A172 (cell line): ENCODE measurements at regions not wholly inside any gene's neighbourhood (a gene's known extent, or its start where the extent isn't known, plus 50 kb on each side); places are given as distances from the start of the nearest gene placed in this dataset.

Experiments used
- DNase-seq: peaks from one replicate; pipeline ENCODE4 v3.0.0-alpha.2; 2015; ENCODE audit warnings: low spot score

- no peak for DNase-seq
Observed at GRCh38 chr4:180798036-180798577, 1445.1 kb upstream of the TENM3 start.

DNA sequence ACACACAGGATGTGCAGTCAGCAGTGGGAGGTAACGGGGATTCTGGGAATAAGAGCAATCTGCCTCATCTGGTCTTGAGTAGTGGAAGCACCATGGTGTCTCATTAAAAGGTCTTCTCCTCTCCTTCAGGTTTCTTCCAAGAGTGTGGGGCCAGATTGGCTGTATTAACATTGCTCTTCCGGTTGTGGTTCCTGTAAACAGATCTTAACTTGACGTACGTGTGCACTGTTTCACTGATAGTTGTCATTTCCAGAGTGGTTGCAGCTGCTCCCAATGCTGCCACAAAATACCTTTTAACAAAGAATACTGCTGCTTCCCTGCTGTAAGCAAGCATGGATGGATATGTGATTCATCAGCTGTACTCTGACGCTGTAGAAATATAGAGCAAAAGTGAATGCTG, 1443.4 kb upstream of the TENM3 start:
- no peak for DNase-seq

DNA sequence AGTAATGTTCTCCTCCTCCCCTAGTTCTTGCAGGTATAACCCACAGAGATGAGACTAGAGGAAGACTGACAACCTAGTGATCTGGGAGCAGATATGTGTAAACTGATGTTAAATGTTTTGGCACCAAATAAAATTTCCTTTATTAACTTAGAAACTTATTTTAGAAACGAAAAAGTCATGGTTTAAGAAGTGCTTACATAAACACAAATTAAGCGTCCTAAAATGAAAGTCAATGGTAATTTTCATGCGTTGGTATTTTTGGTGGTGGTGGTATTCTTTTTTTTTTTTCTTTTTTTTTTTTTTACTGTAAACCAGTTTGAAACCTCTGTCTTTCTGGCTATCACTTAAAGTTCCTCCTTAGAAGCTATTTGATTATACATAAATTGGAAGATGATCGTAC, 1438.1 kb upstream of the TENM3 start:
- no peak for DNase-seq

GRCh38 chr4:180808862-180809261, 1434.3 kb upstream of the TENM3 start:
- DNase-seq: no peak

- DNase-seq: peak; percentile 18
Observed at GRCh38 chr4:180809439-180809838, 1433.8 kb upstream of the TENM3 start.

GRCh38 chr4:180810581-180810980, 1432.6 kb upstream of the TENM3 start:
- DNase-seq: no peak

- DNase-seq: no peak
Observed at GRCh38 chr4:180811556-180811955, 1431.6 kb upstream of the TENM3 start.

- no peak for DNase-seq
Observed at GRCh38 chr4:180812783-180813182, 1430.4 kb upstream of the TENM3 start.

DNA sequence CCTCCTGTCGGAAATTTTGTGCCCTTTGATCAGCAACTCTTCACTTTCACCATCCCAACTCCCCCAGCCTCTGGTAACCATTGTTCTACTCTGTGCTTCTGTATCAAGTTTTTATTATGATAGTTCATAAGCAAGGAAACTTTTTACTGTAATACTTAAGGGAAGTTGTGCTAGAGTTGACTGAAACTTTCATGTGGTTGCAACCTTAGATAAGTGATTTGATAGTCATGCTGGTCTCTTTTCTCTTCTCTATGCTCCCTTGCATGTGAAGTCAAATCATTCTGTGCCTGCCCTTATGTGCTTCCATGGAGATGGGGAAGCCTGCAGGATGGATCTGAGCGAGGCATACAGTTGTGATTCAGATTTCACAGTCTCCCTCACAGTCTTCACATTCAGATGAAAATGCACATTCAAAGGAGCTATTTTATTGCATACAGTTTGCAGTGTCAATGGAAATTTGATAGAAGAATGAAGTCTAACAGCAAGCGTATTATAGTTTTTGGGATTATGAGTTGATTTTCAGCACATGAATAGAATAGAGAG, 1428.3 kb upstream of the TENM3 start:
- DNase-seq: no peak

GRCh38 chr4:180817529-180817928, 1425.7 kb upstream of the TENM3 start:
- DNase-seq: no peak

DNA sequence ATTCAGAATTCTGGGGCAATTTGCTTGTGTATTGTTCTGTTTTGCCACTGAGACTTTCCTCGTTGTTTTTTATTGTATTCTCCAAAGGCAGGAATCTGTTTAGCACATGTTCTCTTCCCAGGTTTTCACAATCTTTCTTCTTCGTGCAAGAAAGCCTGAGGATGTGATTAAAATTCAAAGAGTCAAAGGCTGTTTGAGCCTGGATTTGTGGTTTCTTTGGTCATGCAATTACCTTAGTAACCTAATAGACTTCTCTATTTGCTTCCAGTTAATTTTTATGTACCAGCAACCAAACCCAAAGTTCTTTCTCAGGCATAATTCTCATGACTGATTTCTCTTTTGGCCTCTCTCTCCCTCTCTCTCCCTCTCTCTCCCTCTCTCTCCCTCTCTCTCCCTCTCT, 1420.1 kb upstream of the TENM3 start:
- no peak for DNase-seq

- DNase-seq: peak; percentile 51
Observed at GRCh38 chr4:180827232-180828009, 1415.8 kb upstream of the TENM3 start.

- DNase-seq: peak; percentile 67
Observed at GRCh38 chr4:180828455-180829018, 1414.7 kb upstream of the TENM3 start.

DNA sequence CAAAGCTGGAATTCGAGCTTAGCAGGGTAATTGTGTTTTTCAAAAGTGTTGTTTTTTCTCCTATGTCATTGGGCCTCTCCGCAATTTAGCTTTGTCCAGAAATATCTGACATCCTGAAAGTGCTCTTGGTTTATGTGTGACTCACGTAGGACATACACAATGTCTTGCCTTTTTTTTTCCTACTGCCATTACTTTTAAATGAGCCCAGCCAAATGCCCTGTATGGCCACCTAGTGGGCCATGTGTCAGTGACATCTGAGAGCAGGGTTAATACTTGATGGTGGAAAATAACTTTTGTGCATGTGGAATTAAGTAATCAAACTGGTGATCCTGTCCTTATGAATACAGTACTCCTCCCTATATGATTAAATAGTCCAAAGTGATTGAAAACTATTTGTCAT, 1411.1 kb upstream of the TENM3 start:
- DNase-seq: peak; percentile 13

- DNase-seq: no peak
Observed at GRCh38 chr4:180840142-180840541, 1403.1 kb upstream of the TENM3 start.

DNA sequence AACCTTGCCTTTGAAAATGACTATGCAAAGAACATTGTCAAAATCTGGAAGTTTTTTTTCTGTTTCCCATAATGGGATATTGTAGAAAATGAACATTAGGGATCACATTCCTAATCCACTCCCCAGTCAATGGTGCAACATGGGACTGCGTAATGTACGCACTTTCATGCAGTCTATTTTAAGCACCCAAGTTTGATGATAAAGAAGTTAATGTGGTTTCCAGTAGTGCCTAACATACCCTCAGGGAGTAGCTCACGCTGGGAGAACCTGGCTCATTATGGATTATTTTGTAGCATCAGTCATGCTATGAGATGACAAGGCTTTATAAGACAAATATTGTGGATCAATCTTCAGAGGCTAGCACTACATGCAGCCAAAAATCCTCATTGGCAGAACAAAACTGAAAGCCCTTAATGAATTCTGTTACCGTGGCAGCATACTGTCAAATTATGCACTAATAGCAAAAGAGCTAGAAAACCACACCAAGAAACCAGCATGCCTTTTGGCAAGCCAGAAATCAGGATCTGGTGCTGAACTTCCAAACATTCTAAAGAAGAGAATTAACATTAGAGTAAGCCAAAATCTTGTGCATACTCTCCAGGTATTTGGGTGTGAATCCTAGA, 1392.8 kb upstream of the TENM3 start:
- no peak for DNase-seq

GRCh38 chr4:180852738-180853137, 1390.5 kb upstream of the TENM3 start:
- DNase-seq: no peak

GRCh38 chr4:180855184-180855583, 1388.0 kb upstream of the TENM3 start:
- no peak for DNase-seq

DNA sequence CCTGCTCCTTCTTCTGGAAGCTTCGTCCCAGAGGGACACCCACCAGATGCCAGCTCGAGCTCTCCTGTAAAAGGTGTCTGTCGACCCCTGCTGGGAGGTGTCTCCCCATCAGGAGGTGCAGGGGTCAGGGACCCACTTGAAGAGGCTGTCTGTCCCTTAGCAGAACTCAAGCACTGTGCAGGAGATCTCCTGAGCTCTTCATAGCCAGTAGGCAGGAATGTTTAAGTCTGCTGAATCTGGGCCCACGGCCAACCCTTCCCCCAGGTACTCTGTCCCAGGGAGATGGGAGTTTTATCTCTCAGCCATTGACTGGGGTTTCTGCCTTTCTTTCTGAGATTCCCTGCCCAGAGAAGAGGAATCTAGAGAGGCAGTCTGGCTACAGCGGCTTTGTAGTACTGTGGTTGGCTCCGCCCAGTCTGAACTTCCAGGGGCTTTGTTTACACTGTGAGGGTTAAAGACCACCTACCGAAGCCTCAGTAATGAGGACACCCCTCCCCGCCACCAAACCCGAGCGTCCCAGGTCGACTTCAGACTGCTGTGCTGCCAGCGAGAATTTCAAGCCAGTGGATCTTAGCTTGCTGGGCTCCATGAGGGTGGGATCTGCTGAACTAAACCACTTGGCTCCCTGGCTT, 1383.0 kb upstream of the TENM3 start:
- DNase-seq: no peak

- DNase-seq: no peak
Observed at GRCh38 chr4:180861651-180862050, 1381.6 kb upstream of the TENM3 start.

DNA sequence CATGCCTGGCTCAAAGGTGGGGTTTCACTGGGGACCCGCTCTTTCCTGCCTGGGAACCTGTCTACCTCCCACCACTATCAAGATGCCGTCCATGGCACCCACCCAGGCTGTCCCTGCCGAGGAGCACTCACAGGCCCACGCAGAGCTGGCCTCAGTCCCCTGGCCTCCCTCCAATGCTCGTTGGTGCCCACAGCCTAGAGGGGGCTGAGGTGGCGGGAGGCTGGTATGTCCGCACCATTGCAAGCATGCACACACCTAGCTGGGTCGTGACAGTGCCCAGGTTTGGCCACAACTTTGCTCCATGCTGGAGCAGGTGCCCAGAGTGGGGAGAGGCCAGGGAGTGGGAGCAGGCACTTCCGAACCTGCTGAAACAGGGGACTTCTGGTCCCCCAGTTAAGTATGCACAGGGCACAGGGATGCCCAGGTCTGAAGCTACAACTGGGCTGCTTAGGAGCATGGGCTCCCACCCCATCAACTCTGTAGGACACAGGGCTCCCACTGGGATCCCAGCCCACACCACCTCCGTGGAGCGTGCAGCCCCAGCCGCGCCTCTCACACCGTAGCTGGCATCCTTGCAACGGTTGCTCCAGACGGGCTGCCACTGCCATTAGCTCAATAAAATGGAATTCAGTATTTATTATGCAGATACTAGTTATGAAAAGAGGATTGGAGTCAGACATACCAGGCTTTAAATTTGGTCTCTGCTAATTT, 1376.1 kb upstream of the TENM3 start:
- no peak for DNase-seq

- DNase-seq: no peak
Observed at GRCh38 chr4:180870623-180871022, 1372.6 kb upstream of the TENM3 start.
